GM10248 (cell line): ENCODE measurements at regions not wholly inside any gene's neighbourhood (a gene's known extent, or its start where the extent isn't known, plus 50 kb on each side); places are given as distances from the start of the nearest gene placed in this dataset.

Experiments
- CTCF ChIA-PET: fragments of 300-600 bp; sonication (Branson Sonifier 250); formaldehyde crosslinking; extraction: SDS; loops from one replicate; lab custom pipeline; 2021; ENCODE audit warnings: antibody characterized with exemption; lab: Yijun Ruan, JAX
- POLR2A ChIA-PET: fragments of 350-650 bp; sonication (Branson Sonifier 250); formaldehyde crosslinking; extraction: SDS; loops from one replicate; lab custom pipeline; 2020; ENCODE audit warnings: antibody characterized with exemption; lab: Yijun Ruan, JAX
- DNase-seq: peaks from one replicate; pipeline ENCODE4 v3.0.0; 2012; ENCODE audit errors: extremely low spot score
- TF ChIP-seq, protein P1 (sequence below): IDR thresholded peaks from 2 replicates; pipeline ENCODE4 v1.5.1; 2012; ENCODE audit warnings: mild to moderate bottlenecking, low read depth; ENCODE audit errors: extremely low read depth, missing control alignments, control extremely low read depth

- no peak for DNase-seq
- CTCF ChIA-PET, result no interaction called here
- POLR2A ChIA-PET, result no interaction called here
- TF ChIP-seq, protein P1, sequence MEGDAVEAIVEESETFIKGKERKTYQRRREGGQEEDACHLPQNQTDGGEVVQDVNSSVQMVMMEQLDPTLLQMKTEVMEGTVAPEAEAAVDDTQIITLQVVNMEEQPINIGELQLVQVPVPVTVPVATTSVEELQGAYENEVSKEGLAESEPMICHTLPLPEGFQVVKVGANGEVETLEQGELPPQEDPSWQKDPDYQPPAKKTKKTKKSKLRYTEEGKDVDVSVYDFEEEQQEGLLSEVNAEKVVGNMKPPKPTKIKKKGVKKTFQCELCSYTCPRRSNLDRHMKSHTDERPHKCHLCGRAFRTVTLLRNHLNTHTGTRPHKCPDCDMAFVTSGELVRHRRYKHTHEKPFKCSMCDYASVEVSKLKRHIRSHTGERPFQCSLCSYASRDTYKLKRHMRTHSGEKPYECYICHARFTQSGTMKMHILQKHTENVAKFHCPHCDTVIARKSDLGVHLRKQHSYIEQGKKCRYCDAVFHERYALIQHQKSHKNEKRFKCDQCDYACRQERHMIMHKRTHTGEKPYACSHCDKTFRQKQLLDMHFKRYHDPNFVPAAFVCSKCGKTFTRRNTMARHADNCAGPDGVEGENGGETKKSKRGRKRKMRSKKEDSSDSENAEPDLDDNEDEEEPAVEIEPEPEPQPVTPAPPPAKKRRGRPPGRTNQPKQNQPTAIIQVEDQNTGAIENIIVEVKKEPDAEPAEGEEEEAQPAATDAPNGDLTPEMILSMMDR, result no peak
Measured at GRCh38 chr2:173612354-173612753, 257.7 kb downstream of the CDCA7 start.

DNA sequence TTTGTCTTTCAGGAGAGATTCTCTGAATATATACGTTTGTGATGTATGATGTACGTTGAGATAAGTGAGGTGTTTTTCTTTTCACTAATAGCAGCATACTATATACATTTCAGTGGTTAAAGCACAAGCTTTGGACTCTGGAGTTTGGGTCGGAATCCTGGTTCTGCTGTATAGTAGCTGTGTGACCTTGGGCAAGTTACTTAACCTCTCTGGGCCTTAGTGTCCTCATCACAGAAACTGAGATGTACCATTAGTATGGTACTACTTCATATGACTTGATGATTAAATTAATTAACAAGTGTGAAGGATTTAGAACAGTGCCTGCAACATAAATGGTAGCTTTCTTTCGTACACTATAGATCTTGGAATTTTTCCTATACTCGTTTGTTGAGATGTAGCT is 258.7 kb downstream of the CDCA7 start:
- TF ChIP-seq, protein P1, result no peak
- CTCF ChIA-PET, result no interaction called here
- POLR2A ChIA-PET, result no interaction called here
- DNase-seq, result no peak

- ChIA-PET POLR2A (no interaction called here), CTCF (interaction anchor here (0.9 to 2.3 kb wide), 3 partner anchors 8 to 698 kb away, joined by 3 to 6 read pairs (median 4); no protein-coding TSS in a partner anchor)
- TF ChIP-seq, protein P1, result no peak
- DNase-seq, result no peak
Measured at GRCh38 chr2:173614265-173614930, 259.7 kb downstream of the CDCA7 start.

DNA sequence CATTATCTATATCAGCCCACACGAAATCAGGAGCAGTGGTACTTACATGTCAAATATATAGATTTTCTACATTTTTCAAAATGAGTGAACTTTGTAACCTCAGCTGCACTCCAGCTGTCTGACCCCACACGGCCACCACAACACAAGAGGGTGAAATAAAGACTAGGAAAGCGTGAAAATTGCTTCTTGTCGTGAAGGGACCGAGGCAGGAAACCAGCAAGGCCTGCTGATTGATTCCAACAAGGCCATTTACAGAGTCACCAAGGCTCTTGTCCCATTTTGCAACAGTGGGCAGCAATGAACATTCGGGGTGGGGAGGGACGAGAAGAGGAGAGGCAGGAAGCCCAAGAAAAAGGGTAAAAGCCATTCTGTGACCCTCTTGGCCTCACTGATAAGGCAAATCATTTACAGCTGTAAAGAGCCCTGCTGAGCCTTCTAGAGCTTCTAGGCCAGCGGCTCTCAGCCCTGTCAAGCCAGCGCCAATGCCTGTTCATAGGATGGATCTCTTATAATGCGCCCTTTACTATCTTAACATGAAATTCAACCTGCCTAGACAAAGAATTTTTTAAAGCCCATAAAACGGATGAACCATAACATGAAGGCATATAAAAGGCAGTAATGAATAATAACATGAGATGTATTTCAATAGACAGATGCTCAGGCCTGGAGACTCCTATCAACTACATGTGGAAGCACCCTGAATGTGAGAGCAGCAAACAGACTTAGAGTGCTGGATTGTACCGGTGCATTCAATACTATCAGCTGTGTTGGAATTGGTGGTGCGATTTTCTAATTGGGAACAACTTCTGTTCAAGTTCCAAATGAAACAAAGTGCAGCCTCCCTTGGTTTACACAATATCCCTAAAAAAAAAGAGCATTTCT is 269.0 kb downstream of the CDCA7 start:
- TF ChIP-seq, protein P1, result no peak
- DNase-seq, result no peak
- ChIA-PET POLR2A (no interaction called here), CTCF (no interaction called here)

- ChIA-PET CTCF (no interaction called here), POLR2A (no interaction called here)
- DNase-seq, result no peak
- TF ChIP-seq, protein P1, result no peak
Measured at GRCh38 chr2:173625315-173625714, 270.6 kb downstream of the CDCA7 start.

GRCh38 chr2:173629076-173629475 is 274.4 kb downstream of the CDCA7 start:
- TF ChIP-seq, protein P1, result no peak
- DNase-seq, result no peak
- CTCF ChIA-PET, result no interaction called here
- POLR2A ChIA-PET, result no interaction called here
